ENCODE measurements at regions not wholly inside any gene's neighbourhood (a gene's known extent, or its start where the extent isn't known, plus 50 kb on each side); places are given as distances from the start of the nearest gene placed in this dataset.

DNA sequence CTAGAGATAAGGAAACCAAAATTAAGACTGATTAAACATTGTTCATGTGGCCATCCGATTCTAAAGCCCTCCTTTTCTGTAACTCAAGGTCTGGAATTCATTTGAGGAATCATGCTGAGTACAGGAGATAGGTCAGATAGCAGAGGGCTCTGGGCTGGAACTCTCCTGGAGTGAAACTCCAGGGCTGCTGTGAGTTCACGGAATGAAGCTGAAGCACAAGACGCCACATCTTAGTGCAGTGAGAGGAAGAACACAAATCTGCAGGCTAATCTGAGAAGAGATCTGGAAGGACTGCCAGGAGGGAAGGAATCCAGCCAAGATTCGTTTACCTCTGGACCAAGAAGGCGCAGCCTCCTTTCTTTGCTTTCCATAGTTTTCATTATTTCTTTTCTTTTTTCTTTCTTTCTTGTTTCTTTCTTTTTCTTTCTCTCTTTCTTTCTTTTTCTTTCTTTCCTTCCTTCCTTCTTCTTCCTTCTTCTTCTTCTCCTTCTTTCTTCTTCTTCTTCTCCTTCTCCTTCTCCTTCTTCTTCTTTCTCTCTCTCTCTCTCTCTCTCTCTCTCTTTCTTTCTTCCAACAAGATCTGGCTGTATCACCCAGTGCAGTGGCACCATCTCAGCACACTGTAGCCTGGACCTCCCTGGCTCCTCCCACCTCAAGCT lies 74.8 kb upstream of the ATP1B1 start:
- TF ChIP-seq CTCF (IDR thresholded peaks at IDR 0.05) (no peak), POLR2A (IDR thresholded peaks at IDR 0.05) (no peak)

All from ovary (tissue), 3 donors.